GM19467 (cell line): ENCODE measurements at regions not wholly inside any gene's neighbourhood (a gene's known extent, or its start where the extent isn't known, plus 50 kb on each side); places are given as distances from the start of the nearest gene placed in this dataset.

Source experiments
- ATAC-seq: cut with Tn5 transposase; IDR thresholded peaks from one replicate; pipeline ENCODE4 v1.9.1; 2021; ENCODE audit warnings: mild to moderate bottlenecking, moderate library complexity; ENCODE audit not compliant: unreplicated experiment

- no peak for ATAC-seq
Observed at GRCh38 chr13:72457151-72457550, 270.3 kb downstream of the MZT1 start.

DNA sequence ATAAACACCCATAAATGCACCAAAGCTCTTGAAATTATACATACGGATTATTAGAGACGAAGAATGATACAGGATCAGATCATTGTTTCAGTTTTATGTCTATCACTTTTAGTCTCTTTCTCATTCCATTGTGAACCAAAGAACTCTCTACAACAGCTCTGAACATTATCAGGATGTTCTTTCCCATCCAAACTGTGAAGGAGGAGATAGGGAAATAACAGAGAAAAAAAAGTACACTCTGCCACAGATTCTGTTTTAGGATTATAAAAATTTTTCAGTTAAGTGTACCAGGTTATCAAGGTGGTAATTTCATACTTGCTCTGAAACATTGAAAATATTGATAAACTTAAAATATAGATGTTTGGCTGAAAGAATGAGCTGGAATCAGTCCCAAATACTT, 270.9 kb downstream of the MZT1 start:
- no peak for ATAC-seq

DNA sequence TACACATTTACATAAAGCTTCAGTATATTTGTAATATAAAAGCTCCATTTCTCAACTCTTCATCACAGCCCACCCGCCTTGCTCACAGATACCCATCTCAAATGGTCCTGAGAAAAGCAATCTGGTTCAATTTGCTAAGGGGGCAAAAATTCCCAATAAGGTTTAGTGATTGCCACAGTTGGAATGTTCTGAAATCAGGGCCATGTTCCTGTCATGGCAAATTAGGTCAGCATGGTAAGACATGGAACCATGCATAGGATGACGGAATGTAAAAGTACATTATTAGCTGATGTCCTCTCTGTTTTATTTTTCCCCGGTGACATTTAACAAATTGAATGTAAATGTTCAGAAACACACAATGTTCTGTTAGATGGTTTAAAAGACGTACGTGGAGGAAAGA, 274.3 kb downstream of the MZT1 start:
- no peak for ATAC-seq

GRCh38 chr13:72448082-72448481, 279.3 kb downstream of the MZT1 start:
- no peak for ATAC-seq

GRCh38 chr13:72444999-72445398, 282.4 kb downstream of the MZT1 start:
- no peak for ATAC-seq

DNA sequence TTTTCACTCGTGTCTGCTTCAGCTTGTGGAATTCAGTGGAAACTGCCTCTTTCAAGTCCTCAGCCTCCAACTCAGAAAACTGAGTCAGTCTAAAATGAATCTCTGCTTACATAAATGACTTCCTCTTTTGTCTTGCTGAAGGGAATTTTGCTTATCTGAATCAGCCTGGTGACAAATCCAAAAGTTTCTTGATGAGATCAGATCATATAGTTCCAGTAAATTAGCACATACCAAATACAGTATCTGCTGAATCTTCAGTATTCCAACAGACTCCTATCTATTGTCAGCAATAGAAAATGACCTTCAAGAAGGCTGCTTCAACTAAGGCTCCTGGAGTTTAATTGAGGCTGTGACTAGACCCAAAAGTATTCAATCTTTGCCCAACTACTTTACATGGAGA, 290.0 kb downstream of the MZT1 start:
- no peak for ATAC-seq

DNA sequence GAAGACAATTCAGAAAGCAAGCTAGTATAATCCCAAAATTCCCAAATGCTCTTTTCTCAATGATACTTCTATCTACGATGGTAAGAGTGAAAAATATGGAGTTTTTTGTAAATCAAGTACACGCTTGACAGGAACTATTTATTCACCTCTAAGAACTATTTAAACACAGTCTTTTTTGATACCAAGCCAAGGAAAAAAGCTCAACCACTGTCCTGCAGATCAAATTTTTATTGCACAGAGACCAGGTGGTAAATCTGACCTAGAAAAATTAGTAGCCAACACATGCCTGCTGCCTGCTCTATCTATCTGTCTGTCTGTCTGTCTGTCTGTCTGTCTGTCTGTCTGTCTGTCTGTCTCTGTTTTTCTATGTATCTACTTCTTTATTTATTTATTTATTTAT, 292.2 kb downstream of the MZT1 start:
- no peak for ATAC-seq

GRCh38 chr13:72431981-72432682, 295.3 kb downstream of the MZT1 start:
- ATAC-seq, result no peak

DNA sequence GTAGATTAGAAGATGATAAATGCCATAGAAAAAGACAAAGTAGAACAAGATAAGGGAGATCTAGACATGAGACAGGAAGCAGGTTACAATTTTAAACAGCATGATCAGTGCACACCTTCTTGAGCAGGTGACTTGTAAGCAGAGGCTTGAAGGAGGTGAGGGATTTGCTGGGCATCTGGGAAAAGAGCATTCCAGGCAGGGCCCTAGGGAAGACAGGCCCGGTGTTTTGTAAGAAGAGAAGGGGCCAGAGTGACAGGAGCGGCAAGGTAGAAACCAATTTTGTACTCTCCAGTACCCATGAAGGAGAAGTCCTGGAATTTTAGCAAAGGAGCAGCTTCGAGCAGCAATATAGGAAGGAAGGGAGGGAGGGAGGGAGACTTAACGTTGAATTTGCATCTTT, 296.5 kb downstream of the MZT1 start:
- no peak for ATAC-seq

GRCh38 chr13:72427757-72428528, 299.5 kb downstream of the MZT1 start:
- ATAC-seq, result no peak

- ATAC-seq, result no peak
Observed at GRCh38 chr13:72424059-72424458, 303.4 kb downstream of the MZT1 start.

- ATAC-seq, result no peak
Observed at GRCh38 chr13:72415817-72416216, 311.6 kb downstream of the MZT1 start.

GRCh38 chr13:72412481-72412880, 314.9 kb downstream of the MZT1 start:
- no peak for ATAC-seq

DNA sequence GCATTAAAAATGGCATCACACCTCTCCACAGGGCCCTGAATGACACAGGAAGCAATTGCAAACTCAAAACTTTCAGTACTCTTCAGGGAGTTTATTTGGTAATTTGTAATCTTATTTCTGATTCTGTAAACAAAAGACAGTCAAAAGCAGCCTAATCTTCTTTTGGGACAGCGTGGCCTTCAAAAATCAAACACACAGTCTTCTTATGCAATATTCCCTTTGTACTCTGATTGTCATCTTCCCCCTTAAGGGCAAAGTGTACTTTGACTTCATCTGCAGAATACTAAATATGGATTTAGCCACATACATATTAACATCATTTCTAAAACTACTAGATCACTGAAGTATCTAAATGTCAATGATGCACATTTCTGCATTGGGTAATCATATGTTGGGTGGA, 322.0 kb downstream of the MZT1 start:
- no peak for ATAC-seq

DNA sequence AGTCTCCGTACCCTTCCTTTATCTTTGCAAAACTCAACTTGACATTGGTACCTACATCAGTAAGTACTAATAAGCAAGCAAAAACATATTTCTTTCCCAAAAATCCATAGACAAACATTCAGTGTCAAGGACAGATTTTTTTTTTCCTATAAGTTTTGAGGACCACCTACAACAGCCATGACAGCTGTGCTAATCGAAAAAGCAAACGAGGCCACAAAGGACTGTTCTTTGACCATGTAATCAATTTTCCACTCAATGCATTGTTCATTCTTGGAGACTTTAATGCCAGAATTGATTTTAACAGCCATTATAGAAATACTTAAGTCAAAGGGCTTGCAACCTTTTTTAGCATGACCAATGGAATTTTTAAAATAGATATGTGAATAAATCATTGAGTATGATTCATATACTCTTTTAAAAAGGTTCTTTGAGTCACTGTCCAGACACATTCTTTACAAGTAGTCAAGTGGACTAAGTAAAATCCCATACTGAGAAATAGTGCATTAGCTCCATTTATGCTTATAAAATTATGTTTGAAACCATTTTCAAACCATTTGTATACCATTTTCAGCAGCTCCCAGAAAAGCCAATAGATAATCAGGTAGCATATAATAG, 323.9 kb downstream of the MZT1 start:
- ATAC-seq, result no peak

DNA sequence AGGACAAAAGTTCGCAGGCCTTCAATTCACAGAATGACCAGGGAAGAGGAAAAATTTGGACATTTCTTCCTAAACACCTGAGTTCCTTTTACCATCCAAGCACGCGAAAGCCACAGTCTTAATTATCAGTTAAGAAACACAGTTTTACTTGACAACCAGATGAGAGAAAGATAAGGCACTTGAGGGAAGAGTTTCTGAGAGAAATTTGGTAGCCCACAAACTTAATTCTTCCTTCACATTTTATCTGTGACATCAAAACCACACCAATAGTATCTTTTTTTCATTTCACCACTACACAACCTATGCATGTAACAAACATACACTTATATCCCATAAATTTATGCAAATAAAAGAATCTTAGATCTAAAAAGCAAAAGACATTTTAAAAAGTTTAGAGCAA, 326.6 kb downstream of the MZT1 start:
- ATAC-seq, result no peak

DNA sequence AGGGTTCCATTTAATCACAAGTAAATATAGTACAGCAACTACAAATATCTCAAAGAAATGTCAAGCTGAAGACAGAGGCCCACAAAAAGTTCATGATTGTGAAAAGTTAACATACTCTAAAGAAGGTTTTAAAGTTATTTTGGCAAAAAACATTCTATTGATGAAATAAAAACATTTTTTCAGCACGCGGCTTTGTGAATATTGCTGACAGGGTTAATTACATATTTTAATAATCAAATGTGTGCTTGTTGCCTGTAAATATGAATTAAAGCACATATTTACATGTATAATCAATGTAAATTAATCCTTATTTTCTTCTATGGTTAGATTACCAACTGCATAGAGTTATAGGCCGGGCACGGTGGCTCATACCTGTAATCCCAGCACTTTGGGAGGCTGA, 328.1 kb downstream of the MZT1 start:
- ATAC-seq, result no peak

- ATAC-seq, result no peak
Observed at GRCh38 chr13:72397265-72397664, 330.2 kb downstream of the MZT1 start.

DNA sequence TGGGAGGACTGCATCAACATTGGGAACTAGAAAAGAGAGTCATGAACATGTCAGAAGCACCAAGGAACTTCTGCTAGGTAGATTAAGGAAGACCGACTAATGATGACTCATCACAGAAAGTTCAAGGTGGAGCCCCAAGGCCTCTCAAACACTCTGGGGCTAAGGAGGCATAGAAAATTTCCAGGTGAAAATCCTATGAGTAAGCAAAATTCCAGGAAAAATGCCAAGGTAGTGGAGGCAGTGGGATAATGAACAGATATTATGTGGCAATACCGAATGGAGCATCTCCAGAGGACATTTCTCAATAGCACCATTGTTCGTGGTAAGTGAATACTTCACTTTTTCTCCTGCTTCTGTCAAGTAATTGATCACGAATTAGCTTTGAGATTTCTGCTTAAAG, 336.5 kb downstream of the MZT1 start:
- no peak for ATAC-seq

DNA sequence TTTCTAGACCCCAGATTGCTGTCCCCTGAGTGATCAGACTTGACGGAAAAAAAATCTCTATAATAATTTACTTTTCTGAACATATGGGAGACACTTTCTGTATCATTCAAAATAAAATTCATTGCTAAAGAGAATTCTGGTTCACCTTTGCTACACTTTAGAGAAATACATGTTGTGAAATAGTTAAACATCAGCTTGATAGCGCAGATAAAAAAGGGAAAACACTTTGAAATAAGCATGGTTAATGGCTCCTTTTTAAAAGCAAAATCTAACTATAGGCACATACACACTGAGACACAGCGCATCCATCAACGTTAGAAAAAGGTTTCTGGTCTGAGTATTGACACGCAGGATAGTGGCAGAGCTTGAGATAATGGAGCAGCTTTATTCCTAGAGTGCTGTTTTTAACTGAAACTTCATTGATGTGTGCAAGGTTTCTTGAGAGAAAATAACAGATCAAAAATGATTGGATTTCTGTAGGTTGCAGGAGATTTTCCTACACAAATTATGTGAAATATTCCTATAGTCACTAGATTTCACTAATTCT, 341.2 kb downstream of the MZT1 start:
- ATAC-seq, result no peak

DNA sequence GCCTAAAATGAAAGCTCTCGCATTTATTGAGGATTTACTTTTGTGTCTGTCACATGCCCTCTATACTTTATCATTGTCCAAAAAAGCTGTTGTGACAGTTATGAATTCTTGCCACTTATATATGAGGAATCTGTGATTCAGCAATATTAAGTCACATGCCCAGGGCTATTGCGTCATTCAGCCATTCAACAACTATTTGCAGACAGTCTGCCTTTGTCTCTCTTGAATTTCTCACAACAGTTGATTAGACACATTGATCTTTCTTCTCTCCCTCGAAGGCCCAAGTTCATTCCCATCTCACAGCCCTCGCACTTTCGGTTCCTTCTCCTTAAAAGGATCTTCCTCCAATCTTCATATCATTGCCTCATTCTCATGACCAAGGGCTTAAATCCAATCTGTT, 342.6 kb downstream of the MZT1 start:
- ATAC-seq, result no peak
